GM23248 (cell line): ENCODE measurements at regions not wholly inside any gene's neighbourhood (a gene's known extent, or its start where the extent isn't known, plus 50 kb on each side); places are given as distances from the start of the nearest gene placed in this dataset.

Source experiments
- EZH2 ChIP-seq: fragments of 200-600 bp; sonication (generic); IDR thresholded peaks from 2 replicates; pipeline ENCODE4 v1.6.1; 2018; ENCODE audit warnings: antibody characterized with exemption, mild to moderate bottlenecking; ENCODE audit not compliant: insufficient read depth, poor library complexity, severe bottlenecking
- EZH2phosphoT487 ChIP-seq: fragments of 200-600 bp; sonication (generic); IDR thresholded peaks from 2 replicates; pipeline ENCODE4 v1.6.1; 2018; ENCODE audit warnings: antibody characterized with exemption, moderate library complexity, mild to moderate bottlenecking, low read depth; ENCODE audit not compliant: insufficient read depth

GRCh38 chr5:104431981-104432380 lies 869.4 kb upstream of the NUDT12 start:
- TF ChIP-seq EZH2phosphoT487 (no peak), EZH2 (no peak)
